ENCODE measurements at regions not wholly inside any gene's neighbourhood (a gene's known extent, or its start where the extent isn't known, plus 50 kb on each side); places are given as distances from the start of the nearest gene placed in this dataset.

DNA sequence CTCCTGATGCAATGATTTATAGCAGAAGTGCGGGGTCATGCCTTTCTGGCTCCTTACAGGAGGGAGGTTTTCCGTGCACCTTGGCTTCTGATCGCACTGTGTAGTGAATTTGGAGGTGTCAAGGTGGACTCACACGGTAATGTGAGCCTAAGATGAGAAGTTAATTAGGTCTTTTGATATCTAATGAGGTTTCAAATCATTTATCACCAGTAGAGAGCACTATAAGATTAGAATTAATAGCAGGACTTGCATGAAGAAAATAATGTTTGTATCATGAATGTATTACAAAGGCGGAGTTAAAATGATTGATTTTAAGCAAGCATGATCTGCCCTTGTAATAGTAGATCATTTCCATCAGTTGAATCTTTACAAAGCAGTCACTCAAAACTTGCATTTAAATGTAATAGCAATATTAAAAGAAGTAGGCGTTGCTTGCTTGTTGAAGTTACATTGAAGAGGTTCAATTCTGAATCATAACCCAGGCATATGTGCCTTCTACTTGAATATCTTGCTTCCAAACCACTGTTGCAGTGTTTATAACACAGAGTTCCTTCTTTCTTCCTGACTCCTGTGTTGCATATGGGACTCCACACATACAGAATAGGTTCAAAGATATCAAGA, 152.1 kb downstream of the FMR1NB start:
- no peak overlapping the region for H3K27ac ChIP-seq (ENCODE audit: low read length)
- H3K4me1 ChIP-seq (ENCODE audit: low read length) = no peaks in the 10 kb centered on the region
- H3K9ac ChIP-seq (ENCODE audit: low read length) = no peak overlapping the region
- TF ChIP-seq, protein P1, sequence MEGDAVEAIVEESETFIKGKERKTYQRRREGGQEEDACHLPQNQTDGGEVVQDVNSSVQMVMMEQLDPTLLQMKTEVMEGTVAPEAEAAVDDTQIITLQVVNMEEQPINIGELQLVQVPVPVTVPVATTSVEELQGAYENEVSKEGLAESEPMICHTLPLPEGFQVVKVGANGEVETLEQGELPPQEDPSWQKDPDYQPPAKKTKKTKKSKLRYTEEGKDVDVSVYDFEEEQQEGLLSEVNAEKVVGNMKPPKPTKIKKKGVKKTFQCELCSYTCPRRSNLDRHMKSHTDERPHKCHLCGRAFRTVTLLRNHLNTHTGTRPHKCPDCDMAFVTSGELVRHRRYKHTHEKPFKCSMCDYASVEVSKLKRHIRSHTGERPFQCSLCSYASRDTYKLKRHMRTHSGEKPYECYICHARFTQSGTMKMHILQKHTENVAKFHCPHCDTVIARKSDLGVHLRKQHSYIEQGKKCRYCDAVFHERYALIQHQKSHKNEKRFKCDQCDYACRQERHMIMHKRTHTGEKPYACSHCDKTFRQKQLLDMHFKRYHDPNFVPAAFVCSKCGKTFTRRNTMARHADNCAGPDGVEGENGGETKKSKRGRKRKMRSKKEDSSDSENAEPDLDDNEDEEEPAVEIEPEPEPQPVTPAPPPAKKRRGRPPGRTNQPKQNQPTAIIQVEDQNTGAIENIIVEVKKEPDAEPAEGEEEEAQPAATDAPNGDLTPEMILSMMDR (IDR thresholded peaks at IDR 0.05; ENCODE audit: low read depth, low read length) = peak; percentile 49
- no peak for TF ChIP-seq EZH2phosphoT487 (IDR thresholded peaks at IDR 0.05; ENCODE audit: low read depth)
- H3K4me3 ChIP-seq (ENCODE audit: low read length) = no peak overlapping the region
- H3K4me2 ChIP-seq (ENCODE audit: low read length) = no peak overlapping the region
- H3K36me3 ChIP-seq (replicated peaks; ENCODE audit: low read depth, low read length) = no peaks in the 10 kb centered on the region
- no peak overlapping the region; the same call in 1 of the 2 replicates for H2AFZ ChIP-seq (ENCODE audit: low read depth, low read length)
- H4K20me1 ChIP-seq (ENCODE audit: insufficient read depth, low read length) = no peaks in the 10 kb centered on the region
- no peaks in the 10 kb centered on the region for H3K79me2 ChIP-seq (ENCODE audit: low read length)
- H3K27me3 ChIP-seq (ENCODE audit: low read depth, low read length) = no peaks in the 10 kb centered on the region
- H3K9me3 ChIP-seq (ENCODE audit: insufficient read depth, low read length) = no peaks in the 10 kb centered on the region

- TF ChIP-seq, protein P1 (IDR thresholded peaks at IDR 0.05; ENCODE audit: low read depth, low read length) = no peak
- TF ChIP-seq EZH2phosphoT487 (IDR thresholded peaks at IDR 0.05; ENCODE audit: low read depth) = no peak
- Histone ChIP-seq H3K79me2 (ENCODE audit: low read length) (no peaks in the 10 kb centered on the region), H3K27me3 (ENCODE audit: low read depth, low read length) (no peaks in the 10 kb centered on the region), H2AFZ (ENCODE audit: low read depth, low read length) (no peak overlapping the region), H3K4me2 (ENCODE audit: low read length) (no peak overlapping the region), H3K9ac (ENCODE audit: low read length) (no peak overlapping the region), H3K36me3 (replicated peaks; ENCODE audit: low read depth, low read length) (no peaks in the 10 kb centered on the region), H4K20me1 (ENCODE audit: insufficient read depth, low read length) (no peaks in the 10 kb centered on the region), H3K9me3 (ENCODE audit: insufficient read depth, low read length) (no peaks in the 10 kb centered on the region), H3K4me3 (ENCODE audit: low read length) (no peak overlapping the region), H3K4me1 (ENCODE audit: low read length) (no peaks in the 10 kb centered on the region), H3K27ac (ENCODE audit: low read length) (no peak overlapping the region)
Measured at GRCh38 chrX:148134578-148134977, 153.4 kb downstream of the FMR1NB start.

DNA sequence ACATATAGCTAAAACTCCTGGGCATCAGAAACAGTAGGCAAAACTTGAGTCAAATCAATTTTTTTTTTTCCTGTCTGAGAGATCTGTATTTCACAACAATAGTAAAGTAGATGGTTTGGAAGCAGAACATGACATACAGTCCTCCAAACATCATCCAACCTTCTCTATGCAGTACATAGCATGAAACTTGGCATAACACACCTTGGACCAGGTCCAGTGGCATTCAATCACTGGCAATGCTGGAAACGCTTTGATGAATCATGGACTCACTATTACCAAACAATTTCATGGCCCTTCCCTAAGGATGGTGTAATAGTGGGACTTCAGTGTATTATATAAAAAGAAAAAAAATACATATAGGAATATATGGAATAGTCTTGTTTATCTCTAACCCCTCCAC, 154.6 kb downstream of the FMR1NB start:
- no peaks in the 10 kb centered on the region for H3K79me2 ChIP-seq (ENCODE audit: low read length)
- no peak overlapping the region for H3K27ac ChIP-seq (ENCODE audit: low read length)
- no peaks in the 10 kb centered on the region for H3K4me1 ChIP-seq (ENCODE audit: low read length)
- H3K9ac ChIP-seq (ENCODE audit: low read length) = no peak overlapping the region
- no peak overlapping the region for H3K4me2 ChIP-seq (ENCODE audit: low read length)
- H3K36me3 ChIP-seq (replicated peaks; ENCODE audit: low read depth, low read length) = no peaks in the 10 kb centered on the region
- no peaks in the 10 kb centered on the region for H3K9me3 ChIP-seq (ENCODE audit: insufficient read depth, low read length)
- no peaks in the 10 kb centered on the region for H4K20me1 ChIP-seq (ENCODE audit: insufficient read depth, low read length)
- TF ChIP-seq EZH2phosphoT487 (IDR thresholded peaks at IDR 0.05; ENCODE audit: low read depth) = no peak
- TF ChIP-seq, protein P1 (IDR thresholded peaks at IDR 0.05; ENCODE audit: low read depth, low read length) = no peak
- H2AFZ ChIP-seq (ENCODE audit: low read depth, low read length) = no peak overlapping the region
- H3K4me3 ChIP-seq (ENCODE audit: low read length) = no peak overlapping the region
- H3K27me3 ChIP-seq (ENCODE audit: low read depth, low read length) = no peaks in the 10 kb centered on the region

DNA sequence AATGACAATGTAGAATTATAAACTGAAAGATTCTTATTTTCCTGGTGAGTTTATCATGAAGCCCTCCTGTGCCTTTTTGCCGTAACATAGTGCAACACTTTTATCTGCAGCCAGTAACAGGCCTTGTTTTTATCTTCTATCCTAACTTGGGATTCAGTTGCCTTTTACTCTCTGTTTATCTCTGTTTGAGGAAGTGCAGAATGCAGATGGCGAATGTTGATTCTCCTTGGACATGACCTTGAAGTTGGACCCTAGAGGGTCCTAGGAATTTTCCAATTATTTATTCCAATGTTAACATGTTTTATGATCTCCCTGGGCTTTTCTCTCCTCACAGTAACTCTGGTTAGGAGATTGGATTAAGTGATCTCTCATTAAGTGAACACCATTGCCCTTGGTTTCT, 165.0 kb downstream of the FMR1NB start:
- TF ChIP-seq EZH2phosphoT487 (IDR thresholded peaks at IDR 0.05; ENCODE audit: low read depth) = no peak
- TF ChIP-seq, protein P1 (IDR thresholded peaks at IDR 0.05; ENCODE audit: low read depth, low read length) = no peak
- Histone ChIP-seq H3K4me3 (ENCODE audit: low read length) (no peak overlapping the region), H2AFZ (ENCODE audit: low read depth, low read length) (no peak overlapping the region), H3K4me1 (ENCODE audit: low read length) (no peaks in the 10 kb centered on the region), H3K36me3 (replicated peaks; ENCODE audit: low read depth, low read length) (no peaks in the 10 kb centered on the region), H3K4me2 (ENCODE audit: low read length) (no peak overlapping the region), H3K9me3 (ENCODE audit: insufficient read depth, low read length) (no peaks in the 10 kb centered on the region), H3K9ac (ENCODE audit: low read length) (no peak overlapping the region), H4K20me1 (ENCODE audit: insufficient read depth, low read length) (no peaks in the 10 kb centered on the region), H3K27me3 (ENCODE audit: low read depth, low read length) (no peaks in the 10 kb centered on the region), H3K79me2 (ENCODE audit: low read length) (no peaks in the 10 kb centered on the region), H3K27ac (ENCODE audit: low read length) (no peak overlapping the region)
